Testis (tissue), 2 donors: ENCODE measurements at regions not wholly inside any gene's neighbourhood (a gene's known extent, or its start where the extent isn't known, plus 50 kb on each side); places are given as distances from the start of the nearest gene placed in this dataset.

Experiments
- CTCF ChIP-seq, 3 experiments: fragments of 450-650 bp in 2 of 3; fragments of 200-600 bp in 1 of 3; sonication (generic) in 1 of 3; IDR thresholded peaks; one replicate each; pipeline ENCODE4 v1.5.1; 2016 to 2019; ENCODE audit warnings: antibody characterized with exemption in 3 of 3, mild to moderate bottlenecking in 2 of 3, moderate library complexity in 1 of 3
- POLR2A ChIP-seq: fragments of 450-650 bp; IDR thresholded peaks from one replicate; pipeline ENCODE4 v1.6.1; 2017; ENCODE audit warnings: antibody characterized with exemption, mild to moderate bottlenecking, moderate library complexity

DNA sequence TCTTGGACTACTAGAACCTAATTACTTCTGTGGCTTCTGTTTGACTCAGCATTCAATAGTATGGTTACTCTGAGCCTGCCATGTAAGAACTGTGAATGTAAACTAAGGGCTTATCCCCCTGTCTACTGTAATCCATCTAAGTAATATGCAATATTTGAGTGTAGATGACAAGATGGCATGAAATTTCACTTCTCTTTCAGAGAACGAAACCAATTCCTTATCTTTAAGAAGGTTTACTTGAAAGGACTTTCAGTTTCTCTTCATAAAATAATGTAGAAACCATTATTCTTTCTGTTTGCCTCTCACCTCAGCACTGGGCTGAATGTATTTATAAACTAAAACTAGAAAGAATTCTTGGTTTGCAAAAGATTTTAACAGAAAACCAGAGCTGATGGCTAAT lies 60.4 kb upstream of the ARID2 start:
- TF ChIP-seq CTCF (IDR thresholded peaks at IDR 0.05), result no peak
- TF ChIP-seq POLR2A, result no peak
